H1 (cell line): ENCODE measurements at regions not wholly inside any gene's neighbourhood (a gene's known extent, or its start where the extent isn't known, plus 50 kb on each side); places are given as distances from the start of the nearest gene placed in this dataset.

Experiments
- CTCF ChIA-PET: fragments of 300-600 bp; sonication (Branson Sonifier 250); formaldehyde crosslinking; loops from one replicate; lab custom pipeline; 2021; ENCODE audit not compliant: partially characterized antibody; lab: Charles Lee
- POLR2A ChIA-PET: fragments of 300-600 bp; sonication (Branson Sonifier 250); formaldehyde crosslinking; loops from one replicate; lab custom pipeline; 2021; ENCODE audit warnings: inconsistent platforms; ENCODE audit not compliant: partially characterized antibody; lab: Charles Lee
- DNase-seq, 2 experiments: peaks; one replicate each; pipeline versions ENCODE4 v3.0.0 to v3.0.0-alpha.2; 2010 to 2022; ENCODE audit warnings: low spot score in 2 of 2, low read depth in 1 of 2, mixed read lengths in 1 of 2
- FAIRE-seq: peaks from 2 replicates; lab custom pipeline; 2011; peaks lifted over from hg19 to GRCh38; lab: Jason Lieb, UNC
- H2AFZ ChIP-seq: 2 replicates; pipeline ENCODE4 v1.8.1; 2012; ENCODE audit warnings: low read length, inconsistent platforms
- H2AK5ac ChIP-seq: 2 replicates; pipeline ENCODE4 v1.6.1; 2013; ENCODE audit warnings: low read depth, low read length
- H2BK120ac ChIP-seq: replicated peaks from 2 replicates; pipeline ENCODE3; 2013; ENCODE audit warnings: low read depth, low read length, inconsistent platforms
- H2BK12ac ChIP-seq: 2 replicates; pipeline ENCODE4 v1.6.1; 2013; ENCODE audit warnings: low read depth, low read length
- H2BK15ac ChIP-seq: 2 replicates; pipeline ENCODE4 v1.6.1; 2013; ENCODE audit warnings: low read length
- H2BK20ac ChIP-seq: 2 replicates; pipeline ENCODE4 v1.6.1; 2013; ENCODE audit warnings: low read length
- H2BK5ac ChIP-seq: 2 replicates; pipeline ENCODE4 v1.6.1; 2013; ENCODE audit warnings: low read depth, low read length
- H3K14ac ChIP-seq: 2 replicates; pipeline ENCODE4 v1.6.1; 2013; ENCODE audit warnings: inconsistent platforms; ENCODE audit not compliant: insufficient read length
- H3K18ac ChIP-seq: 2 replicates; pipeline ENCODE4 v1.6.1; 2013; ENCODE audit warnings: low read length; ENCODE audit errors: extremely low read depth
- H3K23ac ChIP-seq: 2 replicates; pipeline ENCODE4 v1.6.1; 2013; ENCODE audit warnings: inconsistent platforms; ENCODE audit not compliant: insufficient read length
- H3K23me2 ChIP-seq: 2 replicates; pipeline ENCODE4 v1.6.1; 2013; ENCODE audit warnings: low read depth, low read length
- H3K27ac ChIP-seq: 2 replicates; pipeline ENCODE4 v1.6.1; 2011; ENCODE audit warnings: low read depth, low read length, inconsistent platforms
- H3K27me3 ChIP-seq, 4 experiments: replicated peaks in 1 of 4; 1 replicate in 1 of 4; 2 replicates in 3 of 4; pipeline versions ENCODE4 v1.6.1 to v1.8.1; 2011 to 2013; ENCODE audit warnings: low read length in 3 of 4, mild to moderate bottlenecking in 3 of 4, inconsistent platforms in 2 of 4, mixed read lengths in 2 of 4, moderate library complexity in 1 of 4; ENCODE audit not compliant: control insufficient read depth in 3 of 4, insufficient read depth in 3 of 4; ENCODE audit errors: extremely low read depth in 1 of 4
- H3K36me3 ChIP-seq, 4 experiments: 2 replicates each; pipeline versions ENCODE4 v1.6.1 to v1.8.1; 2011 to 2013; ENCODE audit warnings: mild to moderate bottlenecking in 4 of 4, low read length in 3 of 4, moderate library complexity in 2 of 4, control low read depth in 1 of 4, inconsistent platforms in 1 of 4; ENCODE audit not compliant: insufficient read depth in 4 of 4, control insufficient read depth in 2 of 4
- H3K4ac ChIP-seq: replicated peaks from 2 replicates; pipeline ENCODE3; 2013; ENCODE audit warnings: low read length, low read depth, mixed read lengths, inconsistent platforms; ENCODE audit not compliant: insufficient read length
- H3K4me1 ChIP-seq, 4 experiments: replicated peaks in 1 of 4; 1 replicate in 1 of 4; 2 replicates in 3 of 4; pipeline versions ENCODE4 v1.6.1 to v1.8.1; 2011 to 2013; ENCODE audit warnings: low read length in 3 of 4, inconsistent platforms in 2 of 4, mixed read lengths in 1 of 4; ENCODE audit not compliant: insufficient read depth in 4 of 4, control insufficient read depth in 3 of 4
- H3K4me2 ChIP-seq, 2 experiments: 2 replicates each; pipeline versions ENCODE4 v1.6.1 to v1.8.1; 2011 to 2013; ENCODE audit warnings: low read depth in 2 of 2, low read length in 2 of 2, control low read depth in 1 of 2, inconsistent platforms in 1 of 2, mild to moderate bottlenecking in 1 of 2; ENCODE audit not compliant: insufficient read depth in 1 of 2
- H3K4me3 ChIP-seq, 4 experiments: fragments of 200-600, 300-600 bp in 1 of 4; sonication (generic), shearing (Covaris generic), sonication (Bioruptor Twin) in 1 of 4; 2 replicates each; pipeline versions ENCODE4 v1.5.1 to v1.8.1; 2011 to 2016; ENCODE audit warnings: low read length in 4 of 4, low read depth in 3 of 4, control low read depth in 2 of 4, inconsistent platforms in 2 of 4, mild to moderate bottlenecking in 2 of 4, mixed read lengths in 1 of 4, moderate library complexity in 1 of 4; ENCODE audit not compliant: insufficient read depth in 2 of 4; ENCODE audit errors: extremely low read depth in 1 of 4
- H3K56ac ChIP-seq: replicated peaks from 2 replicates; pipeline ENCODE3; 2013; ENCODE audit warnings: low read depth, mild to moderate bottlenecking, mixed read lengths, low read length, inconsistent platforms; ENCODE audit not compliant: insufficient read length
- H3K79me1 ChIP-seq: 2 replicates; pipeline ENCODE4 v1.6.1; 2013; ENCODE audit warnings: low read depth, low read length, control low read depth
- H3K79me2 ChIP-seq, 2 experiments: 2 replicates each; pipeline versions ENCODE4 v1.6.1 to v1.8.1; 2012 to 2013; ENCODE audit warnings: low read length in 2 of 2, mild to moderate bottlenecking in 2 of 2, inconsistent platforms in 1 of 2; ENCODE audit not compliant: insufficient read depth in 2 of 2, control insufficient read depth in 1 of 2
- H3K9ac ChIP-seq, 4 experiments: replicated peaks in 1 of 4; 1 replicate in 1 of 4; 2 replicates in 3 of 4; pipeline versions ENCODE4 v1.6.1 to v1.8.1; 2011 to 2013; ENCODE audit warnings: low read depth in 3 of 4, low read length in 3 of 4, control low read depth in 2 of 4, mild to moderate bottlenecking in 2 of 4, moderate library complexity in 2 of 4, inconsistent platforms in 1 of 4; ENCODE audit errors: extremely low read depth in 1 of 4
- H3K9me3 ChIP-seq, 2 experiments: 2 replicates each; pipeline versions ENCODE4 v1.6.1 to v1.8.1; 2012 to 2013; ENCODE audit warnings: mild to moderate bottlenecking in 2 of 2, moderate library complexity in 2 of 2, control low read depth in 1 of 2, inconsistent platforms in 1 of 2, low read depth in 1 of 2, low read length in 1 of 2, mixed read lengths in 1 of 2; ENCODE audit not compliant: insufficient read depth in 2 of 2
- H4K20me1 ChIP-seq, 2 experiments: replicated peaks in 1 of 2; 2 replicates each; pipeline versions ENCODE3 to v1.8.1; 2011 to 2013; ENCODE audit warnings: inconsistent platforms in 2 of 2, low read length in 2 of 2, mild to moderate bottlenecking in 1 of 2; ENCODE audit not compliant: insufficient read depth in 2 of 2, control insufficient read depth in 1 of 2
- H4K5ac ChIP-seq: 2 replicates; pipeline ENCODE4 v1.6.1; 2013; ENCODE audit warnings: low read length, low read depth, mixed read lengths, inconsistent platforms; ENCODE audit not compliant: insufficient read length
- H4K8ac ChIP-seq: 2 replicates; pipeline ENCODE4 v1.8.0; 2013; ENCODE audit warnings: mild to moderate bottlenecking, moderate library complexity, low read length, inconsistent platforms; ENCODE audit not compliant: insufficient read depth; ENCODE audit errors: extremely low read depth
- H4K91ac ChIP-seq: replicated peaks from 2 replicates; pipeline ENCODE3; 2013; ENCODE audit warnings: low read length, mixed read lengths, inconsistent platforms; ENCODE audit not compliant: insufficient read length
- ASH2L ChIP-seq: fragments of 200-600, 300-600 bp; sonication (generic); IDR thresholded peaks from one replicate; pipeline ENCODE4 v1.7.1; 2017; ENCODE audit warnings: low read length
- BRCA1 ChIP-seq: IDR thresholded peaks from 2 replicates; pipeline ENCODE4 v1.6.1; 2012; ENCODE audit warnings: low read depth, low read length, improper control_type of control experiment
- CBX8 ChIP-seq: fragments of 300-800, 300-1000 bp; sonication (generic); IDR thresholded peaks from 2 replicates; pipeline ENCODE4 v1.7.1; 2016; ENCODE audit warnings: low read depth, low read length, borderline replicate concordance
- CHD1 ChIP-seq: IDR thresholded peaks from 2 replicates; pipeline ENCODE4 v1.6.1; 2012; ENCODE audit warnings: low read depth, low read length, improper control_type of control experiment
- FOSL1 ChIP-seq: IDR thresholded peaks from 2 replicates; pipeline ENCODE4 v1.6.1; 2011; ENCODE audit warnings: mild to moderate bottlenecking, low read depth, low read length, moderate library complexity; ENCODE audit not compliant: insufficient read depth
- HDAC2 ChIP-seq, 2 experiments: fragments of 300-600 bp in 1 of 2; sonication (generic) in 1 of 2; IDR thresholded peaks; 2 replicates each; pipeline ENCODE4 v1.6.1; 2011 to 2012; ENCODE audit warnings: low read depth in 2 of 2, low read length in 2 of 2, mild to moderate bottlenecking in 2 of 2, moderate library complexity in 2 of 2, borderline replicate concordance in 1 of 2, inconsistent platforms in 1 of 2
- HDAC6 ChIP-seq: IDR thresholded peaks from one replicate; pipeline ENCODE4 v1.7.1; 2012; ENCODE audit warnings: low read depth, mild to moderate bottlenecking, inconsistent platforms, low read length, moderate library complexity
- JUN ChIP-seq: IDR thresholded peaks from 2 replicates; pipeline ENCODE4 v1.6.1; 2011; ENCODE audit warnings: low read depth, mild to moderate bottlenecking, improper control_type of control experiment, low read length
- KDM4A ChIP-seq: IDR thresholded peaks from one replicate; pipeline ENCODE4 v1.7.1; 2012; ENCODE audit warnings: low read depth, mild to moderate bottlenecking, moderate library complexity, low read length, inconsistent platforms; ENCODE audit not compliant: severe bottlenecking
- MAFK ChIP-seq: IDR thresholded peaks from 2 replicates; pipeline ENCODE4 v1.6.1; 2012; ENCODE audit warnings: low read depth, mild to moderate bottlenecking, improper control_type of control experiment, low read length
- POU5F1 ChIP-seq: IDR thresholded peaks from 2 replicates; pipeline ENCODE4 v1.6.1; 2011; ENCODE audit warnings: low read depth, mild to moderate bottlenecking, low read length, moderate library complexity
- RBBP5 ChIP-seq: IDR thresholded peaks from 2 replicates; pipeline ENCODE4 v1.7.1; 2012; ENCODE audit warnings: low read depth, mild to moderate bottlenecking, inconsistent platforms, low read length, moderate library complexity, borderline replicate concordance
- SIX5 ChIP-seq: IDR thresholded peaks from 2 replicates; pipeline ENCODE4 v1.6.1; 2011; ENCODE audit warnings: mild to moderate bottlenecking, low read depth, low read length
- SRF ChIP-seq: IDR thresholded peaks from 2 replicates; pipeline ENCODE4 v1.6.1; 2011; ENCODE audit warnings: mild to moderate bottlenecking, low read depth, low read length, moderate library complexity
- TBP ChIP-seq: IDR thresholded peaks from 2 replicates; pipeline ENCODE4 v1.6.1; 2011; ENCODE audit warnings: low read depth, low read length, improper control_type of control experiment
- TEAD4 ChIP-seq: IDR thresholded peaks from 2 replicates; pipeline ENCODE4 v1.6.1; 2012; ENCODE audit warnings: low read depth, low read length, inconsistent platforms, mixed read lengths
- YY1 ChIP-seq: IDR thresholded peaks from 2 replicates; pipeline ENCODE4 v1.6.1; 2011; ENCODE audit warnings: low read depth, mild to moderate bottlenecking, low read length
- WGBS, 2 experiments: shearing (Covaris generic) in 1 of 2; methylation state at CpG; one replicate each; pipeline versions ENCODE4 v1.1.6 to v1.1.7; 2013 to 2015; ENCODE audit warnings: low lambda C conversion rate in 2 of 2, mixed read lengths in 2 of 2, inconsistent platforms in 1 of 2, low coverage in 1 of 2, missing lambda C conversion rate in 1 of 2; ENCODE audit not compliant: insufficient replicate concordance in 2 of 2, insufficient coverage in 1 of 2, insufficient read length in 1 of 2; ENCODE audit errors: extremely low coverage in 1 of 2, missing lambda C conversion rate in 1 of 2; 5-methylcytosine and 5-hydroxymethylcytosine counted together

GRCh38 chr4:129708784-129709183, 612.8 kb downstream of the C4orf33 start:
- H3K56ac ChIP-seq, result no peak overlapping the region
- no peak overlapping the region for H3K18ac ChIP-seq
- TF ChIP-seq SIX5 (no peak), POU5F1 (no peak), HDAC6 (no peak), HDAC2 (IDR thresholded peaks at IDR 0.05; ENCODE audit: borderline replicate concordance in 1 of 2, low read depth in 2 of 2, low read length in 2 of 2) (no peak), BRCA1 (no peak), YY1 (no peak), TEAD4 (no peak), FOSL1 (no peak), ASH2L (no peak), SRF (no peak), CHD1 (no peak), KDM4A (no peak), JUN (no peak), MAFK (no peak), CBX8 (no peak), TBP (no peak), RBBP5 (no peak)

More at GRCh38 chr4:129708784-129709183, 612.8 kb downstream of the C4orf33 start:
- H3K9me3 ChIP-seq, result no peaks in the 10 kb centered on the region
- no peak overlapping the region for H2BK120ac ChIP-seq
- whole genome bisulfite sequencing, 2 experiments, result 73% methylated on average over 4 of the region's 4 CpGs; no CpG with 5 or more reads in 1 of the 2 experiments
- ChIA-PET POLR2A (no interaction called here), CTCF (no interaction called here)
- FAIRE-seq, result peak; percentile 7
- H4K5ac ChIP-seq, result no peak overlapping the region
- H2BK12ac ChIP-seq, result no peak overlapping the region
- H2BK20ac ChIP-seq, result no peak overlapping the region
- no peak overlapping the region for H3K9ac ChIP-seq
- no peak overlapping the region for H2AK5ac ChIP-seq
- no peaks in the 10 kb centered on the region for H3K79me2 ChIP-seq
- no peak overlapping the region for H4K91ac ChIP-seq
- H2BK5ac ChIP-seq, result no peak overlapping the region
- no peaks in the 10 kb centered on the region for H4K20me1 ChIP-seq
- no peak overlapping the region for H3K14ac ChIP-seq
- no peaks in the 10 kb centered on the region for H3K36me3 ChIP-seq
- no peak overlapping the region for H4K8ac ChIP-seq
- no peak overlapping the region for H3K4me3 ChIP-seq
- DNase-seq, result no peak
- H3K23me2 ChIP-seq, result no peaks in the 10 kb centered on the region
- H2BK15ac ChIP-seq, result no peak overlapping the region
- no peak overlapping the region for H3K4ac ChIP-seq
- H3K23ac ChIP-seq, result no peak overlapping the region
- no peak overlapping the region for H2AFZ ChIP-seq
- H3K4me2 ChIP-seq, result no peak overlapping the region
- no peaks in the 10 kb centered on the region for H3K79me1 ChIP-seq
- peaks cover 0 to 2% (median 0%) of the 10 kb centered on the region in 4 experiments; a peak in 1 of 7 replicates for H3K4me1 ChIP-seq
- H3K27me3 ChIP-seq, result no peaks in the 10 kb centered on the region
- no peak overlapping the region for H3K27ac ChIP-seq
